ENCODE measurements at regions not wholly inside any gene's neighbourhood (a gene's known extent, or its start where the extent isn't known, plus 50 kb on each side); places are given as distances from the start of the nearest gene placed in this dataset.
A peak's percentile ranks its signal among the peaks of the same experiment; 100 is the strongest.
"Not testable (repeated sequence)": the region's sequence is repeated elsewhere in the genome, so short reads cannot be mapped to it uniquely, and the experiment has no call there.

DNA sequence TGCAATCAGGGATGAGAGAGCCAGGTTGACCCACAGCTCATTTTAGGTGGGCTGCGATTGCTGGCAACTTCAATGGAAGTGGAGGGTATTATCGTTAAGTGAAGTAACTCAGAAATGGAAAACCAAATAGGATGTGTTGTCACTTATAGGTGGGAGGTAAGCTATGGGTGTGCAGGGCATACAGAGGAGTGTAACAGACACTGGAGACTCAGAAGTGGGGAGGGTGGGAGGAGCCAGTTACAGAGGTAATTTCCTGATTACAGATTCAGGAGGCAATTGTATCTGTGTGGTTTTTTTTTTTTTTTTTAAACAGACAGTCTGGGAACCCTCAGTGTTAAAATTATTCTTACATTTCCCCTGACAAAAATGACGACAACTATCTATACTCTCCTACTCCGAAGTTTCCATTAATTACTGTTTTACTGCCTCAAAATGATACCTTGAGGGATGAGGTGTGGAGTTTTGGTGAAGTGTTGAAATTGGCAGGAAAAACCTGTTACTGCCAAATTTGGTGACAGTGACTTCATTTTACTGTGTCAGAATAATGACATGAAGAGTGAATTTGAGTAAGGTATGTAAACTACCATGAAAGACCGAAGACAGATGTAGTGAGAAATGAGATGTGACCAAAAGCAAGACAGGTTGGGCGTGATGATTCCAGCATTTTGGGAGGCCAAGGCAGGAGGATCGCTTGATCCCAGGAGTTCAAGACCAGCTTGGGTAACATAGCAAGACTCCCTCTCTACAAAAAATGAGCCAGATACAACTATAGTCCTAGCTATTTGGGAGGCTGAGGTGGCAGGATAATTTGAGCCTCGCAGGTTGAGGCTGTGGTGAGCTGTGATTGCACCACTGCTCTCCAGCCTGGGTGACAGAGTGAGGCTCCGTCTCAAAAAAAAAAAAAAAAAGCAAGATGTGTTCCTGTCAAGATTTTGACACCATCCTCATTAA, 415.0 kb upstream of the AMELY start:
- Histone ChIP-seq H2AFZ (ENCODE audit: low read length) (no peak overlapping the region), H3K27me3 (ENCODE audit: insufficient read depth, low read length) (no peaks in the 10 kb centered on the region), H3K36me3 (ENCODE audit: insufficient read depth, low read length) (peaks cover 28% of the 10 kb centered on the region), H3F3A (ENCODE audit: insufficient read depth, low read length) (no peaks in the 10 kb centered on the region), H3K4me2 (ENCODE audit: low read length) (no peak overlapping the region), H3K9me3 (ENCODE audit: low read length) (no peaks in the 10 kb centered on the region), H4K20me1 (ENCODE audit: insufficient read depth, low read length) (no peaks in the 10 kb centered on the region), H3K9me2 (ENCODE audit: low read depth, low read length) (no peaks in the 10 kb centered on the region), H3K9ac (ENCODE audit: low read length) (no peak overlapping the region), H3K79me2 (ENCODE audit: insufficient read depth, low read length) (no peaks in the 10 kb centered on the region), H3K4me3 (ENCODE audit: low read depth, low read length, poor library complexity, severe bottlenecking) (no peak overlapping the region), H3K4me1 (ENCODE audit: insufficient read depth, low read length, severe bottlenecking) (peaks cover 8% of the 10 kb centered on the region), H3K27ac (ENCODE audit: low read depth, low read length, poor library complexity, severe bottlenecking) (peak overlapping the region; percentile 23)
- TF ChIP-seq, protein P1, sequence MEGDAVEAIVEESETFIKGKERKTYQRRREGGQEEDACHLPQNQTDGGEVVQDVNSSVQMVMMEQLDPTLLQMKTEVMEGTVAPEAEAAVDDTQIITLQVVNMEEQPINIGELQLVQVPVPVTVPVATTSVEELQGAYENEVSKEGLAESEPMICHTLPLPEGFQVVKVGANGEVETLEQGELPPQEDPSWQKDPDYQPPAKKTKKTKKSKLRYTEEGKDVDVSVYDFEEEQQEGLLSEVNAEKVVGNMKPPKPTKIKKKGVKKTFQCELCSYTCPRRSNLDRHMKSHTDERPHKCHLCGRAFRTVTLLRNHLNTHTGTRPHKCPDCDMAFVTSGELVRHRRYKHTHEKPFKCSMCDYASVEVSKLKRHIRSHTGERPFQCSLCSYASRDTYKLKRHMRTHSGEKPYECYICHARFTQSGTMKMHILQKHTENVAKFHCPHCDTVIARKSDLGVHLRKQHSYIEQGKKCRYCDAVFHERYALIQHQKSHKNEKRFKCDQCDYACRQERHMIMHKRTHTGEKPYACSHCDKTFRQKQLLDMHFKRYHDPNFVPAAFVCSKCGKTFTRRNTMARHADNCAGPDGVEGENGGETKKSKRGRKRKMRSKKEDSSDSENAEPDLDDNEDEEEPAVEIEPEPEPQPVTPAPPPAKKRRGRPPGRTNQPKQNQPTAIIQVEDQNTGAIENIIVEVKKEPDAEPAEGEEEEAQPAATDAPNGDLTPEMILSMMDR (IDR thresholded peaks at IDR 0.05; ENCODE audit: low read length), result no peak
- no peak for TF ChIP-seq EZH2 (IDR thresholded peaks at IDR 0.05; ENCODE audit: borderline replicate concordance, low read length)

DNA sequence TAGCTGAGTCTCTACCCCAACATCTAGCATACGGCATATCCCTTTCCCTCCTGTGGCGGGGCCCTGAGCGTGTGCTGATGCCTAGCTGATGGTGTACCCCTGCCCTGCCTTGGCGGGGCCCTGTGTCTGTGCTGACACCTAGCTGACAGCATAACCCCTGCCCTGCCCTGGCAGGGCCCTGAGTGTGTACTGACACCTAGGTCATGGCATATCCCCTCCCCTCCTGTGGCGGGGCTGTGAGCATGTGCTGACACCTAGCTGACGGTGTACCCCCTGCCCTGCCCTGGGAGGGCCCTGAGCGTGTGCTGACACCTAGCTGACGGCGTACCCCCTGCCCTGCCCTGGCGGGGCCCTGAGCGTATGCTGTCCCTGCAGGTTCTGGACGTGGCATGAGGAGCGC, 414.0 kb upstream of the AMELY start:
- Histone ChIP-seq H3K9me3 (ENCODE audit: low read length) (no peaks in the 10 kb centered on the region), H4K20me1 (ENCODE audit: insufficient read depth, low read length) (no peaks in the 10 kb centered on the region), H3K4me1 (ENCODE audit: insufficient read depth, low read length, severe bottlenecking) (peaks cover 8% of the 10 kb centered on the region), H2AFZ (ENCODE audit: low read length) (no peak overlapping the region), H3F3A (ENCODE audit: insufficient read depth, low read length) (no peaks in the 10 kb centered on the region), H3K9me2 (ENCODE audit: low read depth, low read length) (no peaks in the 10 kb centered on the region), H3K27ac (ENCODE audit: low read depth, low read length, poor library complexity, severe bottlenecking) (no peak overlapping the region), H3K36me3 (ENCODE audit: insufficient read depth, low read length) (peaks cover 29% of the 10 kb centered on the region), H3K4me3 (ENCODE audit: low read depth, low read length, poor library complexity, severe bottlenecking) (no peak overlapping the region), H3K79me2 (ENCODE audit: insufficient read depth, low read length) (no peaks in the 10 kb centered on the region), H3K27me3 (ENCODE audit: insufficient read depth, low read length) (no peaks in the 10 kb centered on the region), H3K4me2 (ENCODE audit: low read length) (no peak overlapping the region), H3K9ac (ENCODE audit: low read length) (no peak overlapping the region)
- TF ChIP-seq EZH2 (IDR thresholded peaks at IDR 0.05; ENCODE audit: borderline replicate concordance, low read length), result no peak
- TF ChIP-seq, protein P1 (IDR thresholded peaks at IDR 0.05; ENCODE audit: low read length), result no peak

DNA sequence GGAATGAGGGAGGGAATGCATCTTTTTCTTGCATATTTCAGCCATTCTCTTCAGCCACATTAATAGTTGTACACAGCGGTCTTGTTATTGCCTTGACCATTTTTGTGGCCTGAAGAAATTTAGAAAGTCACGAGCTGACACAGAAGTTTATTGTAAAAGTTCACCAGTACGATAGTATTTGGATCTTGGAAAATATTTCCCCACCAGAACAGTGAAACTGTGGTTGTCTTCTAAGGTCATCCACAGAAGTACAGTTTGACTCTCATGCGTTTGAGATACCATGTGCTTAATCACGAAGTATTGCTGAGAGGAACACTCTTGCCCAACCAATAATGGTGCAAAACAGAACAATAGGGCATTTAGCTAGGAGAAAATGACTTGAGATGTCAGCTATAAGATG, 409.2 kb upstream of the AMELY start:
- Histone ChIP-seq H3K27ac (ENCODE audit: low read depth, low read length, poor library complexity, severe bottlenecking) (no peak overlapping the region), H3K27me3 (ENCODE audit: insufficient read depth, low read length) (no peaks in the 10 kb centered on the region), H3K9me2 (ENCODE audit: low read depth, low read length) (no peaks in the 10 kb centered on the region), H3K4me1 (ENCODE audit: insufficient read depth, low read length, severe bottlenecking) (peaks cover 6% of the 10 kb centered on the region), H3K4me2 (ENCODE audit: low read length) (no peak overlapping the region), H3K9me3 (ENCODE audit: low read length) (no peaks in the 10 kb centered on the region), H2AFZ (ENCODE audit: low read length) (no peak overlapping the region), H4K20me1 (ENCODE audit: insufficient read depth, low read length) (no peaks in the 10 kb centered on the region), H3F3A (ENCODE audit: insufficient read depth, low read length) (no peaks in the 10 kb centered on the region), H3K79me2 (ENCODE audit: insufficient read depth, low read length) (no peaks in the 10 kb centered on the region), H3K36me3 (ENCODE audit: insufficient read depth, low read length) (peaks cover 30% of the 10 kb centered on the region), H3K4me3 (ENCODE audit: low read depth, low read length, poor library complexity, severe bottlenecking) (no peak overlapping the region), H3K9ac (ENCODE audit: low read length) (no peak overlapping the region)
- no peak for TF ChIP-seq EZH2 (IDR thresholded peaks at IDR 0.05; ENCODE audit: borderline replicate concordance, low read length)
- TF ChIP-seq, protein P1 (IDR thresholded peaks at IDR 0.05; ENCODE audit: low read length), result no peak

DNA sequence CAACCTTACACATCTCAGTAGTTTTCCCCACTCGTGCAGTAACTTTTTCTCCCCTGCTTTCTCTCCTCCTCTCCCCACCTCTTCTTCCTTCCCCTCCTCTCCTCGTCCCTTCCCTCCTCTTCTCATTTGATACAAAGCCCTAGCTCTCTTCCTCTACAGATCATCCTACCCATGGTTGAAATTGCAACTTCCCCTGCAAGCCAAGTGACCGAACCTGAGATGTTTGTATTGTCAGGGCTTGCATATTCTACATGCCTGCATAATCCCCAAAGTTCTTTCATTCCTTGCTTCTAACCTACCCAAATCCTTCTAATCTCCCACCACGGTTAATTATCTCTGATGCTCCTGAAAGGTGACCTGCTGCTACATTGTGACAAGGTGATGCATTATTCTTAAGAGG, 408.6 kb upstream of the AMELY start:
- not testable (repeated sequence) for H3K9me2 ChIP-seq (ENCODE audit: low read depth, low read length); H3F3A ChIP-seq (ENCODE audit: insufficient read depth, low read length); H3K27ac ChIP-seq (ENCODE audit: low read depth, low read length, poor library complexity, severe bottlenecking); H3K4me1 ChIP-seq (ENCODE audit: insufficient read depth, low read length, severe bottlenecking); H3K27me3 ChIP-seq (ENCODE audit: insufficient read depth, low read length); H2AFZ ChIP-seq (ENCODE audit: low read length); H3K4me3 ChIP-seq (ENCODE audit: low read depth, low read length, poor library complexity, severe bottlenecking); H3K9ac ChIP-seq (ENCODE audit: low read length); H4K20me1 ChIP-seq (ENCODE audit: insufficient read depth, low read length); H3K4me2 ChIP-seq (ENCODE audit: low read length); H3K79me2 ChIP-seq (ENCODE audit: insufficient read depth, low read length); H3K9me3 ChIP-seq (ENCODE audit: low read length)
- peaks cover 30% of the 10 kb centered on the region for H3K36me3 ChIP-seq (ENCODE audit: insufficient read depth, low read length)
